ENCODE measurements at regions not wholly inside any gene's neighbourhood (a gene's known extent, or its start where the extent isn't known, plus 50 kb on each side); places are given as distances from the start of the nearest gene placed in this dataset.

DNA sequence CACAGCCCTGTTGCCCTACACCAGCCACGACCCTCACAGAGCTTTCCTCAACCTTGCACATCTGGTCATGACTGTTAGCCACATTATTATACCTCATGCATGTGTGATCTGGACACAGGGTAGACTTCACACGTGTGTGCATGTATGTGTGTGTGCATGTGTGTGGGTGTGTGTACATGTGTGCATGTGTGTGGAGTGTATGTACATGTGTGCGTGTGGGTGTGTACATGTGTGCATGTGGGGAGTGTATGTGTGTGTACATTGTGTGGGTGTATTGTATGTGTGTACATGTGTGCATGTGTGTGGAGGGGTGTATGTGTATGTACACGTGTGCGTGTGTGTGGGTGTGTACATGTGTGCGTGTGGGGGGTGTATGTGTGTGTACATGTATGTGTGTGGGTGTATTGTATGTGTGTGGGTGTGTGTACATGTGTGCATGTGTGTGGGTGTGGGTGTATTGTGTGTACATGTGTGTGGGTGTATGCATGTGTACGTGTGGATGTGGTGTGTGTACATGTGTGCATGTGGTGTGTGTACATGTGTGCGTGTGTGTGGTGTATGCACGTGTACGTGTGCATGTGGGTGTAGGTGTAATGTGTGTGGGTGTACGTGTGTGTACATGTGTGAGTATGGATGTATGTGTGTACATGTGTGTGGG is 130.2 kb downstream of the C16orf95 start:
- peaks cover 0 to 2% (median 0%) of the 10 kb centered on the region in 4 donors for H3K4me1 Mint-ChIP-seq
- ChIA-PET POLR2A (ENCODE audit: partially characterized antibody) (no interaction called here), CTCF (ENCODE audit: partially characterized antibody) (no interaction called here)
- intact Hi-C loops (cut with micrococcal nuclease): no loop called here
- no peak overlapping the region for H3K27ac ChIP-seq (ENCODE audit: low read depth, low read length)
- H3K9me3 ChIP-seq (ENCODE audit: control insufficient read depth in 1 of 2, low read length in 2 of 2): no peaks in the 10 kb centered on the region
- H3K4me3 Mint-ChIP-seq: no peak overlapping the region
- H3K36me3 Mint-ChIP-seq: no peaks in the 10 kb centered on the region
- H3K27ac Mint-ChIP-seq: no peak overlapping the region
- no peaks in the 10 kb centered on the region for H3K4me1 ChIP-seq (ENCODE audit: insufficient read depth, low read length)
- no peak overlapping the region for H3K4me3 ChIP-seq (ENCODE audit: low read length in 2 of 2)
- peaks cover 0 to 10% (median 4%) of the 10 kb centered on the region in 8 donors for H3K9me3 Mint-ChIP-seq
- H3K27me3 Mint-ChIP-seq: peaks cover 0 to 2% of the 10 kb centered on the region in 2 donors
- no peaks in the 10 kb centered on the region for H3K36me3 ChIP-seq (ENCODE audit: insufficient read depth, low read length)
- DNase-seq: no peak
- H3K27me3 ChIP-seq (ENCODE audit: insufficient read depth, low read length): no peaks in the 10 kb centered on the region

DNA sequence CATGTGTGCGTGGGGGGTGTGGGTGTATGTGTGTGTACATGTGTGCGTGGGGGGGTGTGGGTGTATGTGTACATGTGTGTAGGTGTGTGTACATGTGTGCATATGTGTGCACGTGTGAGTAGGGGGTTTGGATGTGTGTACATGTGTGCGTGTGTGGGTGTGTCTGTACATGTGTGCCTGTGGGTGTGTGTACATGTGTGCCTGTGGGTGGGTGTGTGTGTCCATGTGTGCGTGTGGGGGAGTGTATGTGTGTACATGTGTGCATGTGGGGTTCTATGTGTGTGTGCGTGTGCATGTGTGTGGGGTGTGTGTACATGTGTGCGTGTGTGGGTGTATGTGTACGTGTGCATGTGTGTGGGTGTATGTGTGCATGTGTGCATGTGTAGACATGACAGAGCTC is 129.1 kb downstream of the C16orf95 start:
- Mint-ChIP-seq H3K4me1 (peaks cover 0 to 2% (median 0%) of the 10 kb centered on the region in 4 donors), H3K27ac (no peak overlapping the region)
- intact Hi-C loops (cut with micrococcal nuclease): no loop called here

DNA sequence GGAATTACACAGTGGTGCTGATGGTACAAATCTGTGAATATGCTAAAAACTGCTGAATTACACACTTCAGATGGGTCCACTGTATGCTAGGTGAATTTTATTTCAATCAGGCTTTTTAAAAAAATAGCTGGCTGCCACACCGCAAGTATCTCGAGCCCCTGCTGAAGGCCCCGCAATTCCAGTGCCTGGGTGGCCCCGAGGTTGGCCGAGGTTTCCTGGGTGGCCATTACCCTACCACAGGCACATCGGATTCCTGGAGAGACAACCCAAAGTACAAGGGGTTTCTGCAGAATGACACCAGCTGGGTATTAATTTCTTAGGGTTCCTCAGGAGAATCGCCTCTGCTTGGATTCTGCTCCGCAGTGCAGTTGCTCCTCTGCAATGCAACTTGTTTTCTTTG is 127.8 kb downstream of the C16orf95 start:
- Histone ChIP-seq H3K4me3 (ENCODE audit: low read length in 2 of 2) (no peak overlapping the region), H3K27ac (ENCODE audit: low read depth, low read length) (no peak overlapping the region), H3K4me1 (ENCODE audit: insufficient read depth, low read length) (no peaks in the 10 kb centered on the region), H3K27me3 (ENCODE audit: insufficient read depth, low read length) (no peaks in the 10 kb centered on the region), H3K36me3 (ENCODE audit: insufficient read depth, low read length) (no peaks in the 10 kb centered on the region), H3K9me3 (ENCODE audit: control insufficient read depth in 1 of 2, low read length in 2 of 2) (no peaks in the 10 kb centered on the region)
- H3K4me3 Mint-ChIP-seq: no peak overlapping the region
- intact Hi-C loops (cut with micrococcal nuclease): no loop called here
- no peak for DNase-seq
- peaks cover 0 to 2% (median 0%) of the 10 kb centered on the region in 4 donors for H3K4me1 Mint-ChIP-seq
- peaks cover 0 to 10% (median 4%) of the 10 kb centered on the region in 8 donors for H3K9me3 Mint-ChIP-seq
- H3K27ac Mint-ChIP-seq: no peak overlapping the region
- ChIA-PET POLR2A (ENCODE audit: partially characterized antibody) (no interaction called here), CTCF (ENCODE audit: partially characterized antibody) (no interaction called here)
- H3K27me3 Mint-ChIP-seq: no peaks in the 10 kb centered on the region
- H3K36me3 Mint-ChIP-seq: no peaks in the 10 kb centered on the region

More for the DNA sequence above, 129.1 kb downstream of the C16orf95 start:
- ChIA-PET CTCF (ENCODE audit: partially characterized antibody) (no interaction called here), POLR2A (ENCODE audit: partially characterized antibody) (no interaction called here)
- H3K27me3 Mint-ChIP-seq: peaks cover 0 to 2% of the 10 kb centered on the region in 2 donors
- DNase-seq: no peak
- H3K36me3 Mint-ChIP-seq: no peaks in the 10 kb centered on the region
- H3K9me3 Mint-ChIP-seq: peaks cover 0 to 10% (median 4%) of the 10 kb centered on the region in 8 donors
- H3K36me3 ChIP-seq (ENCODE audit: insufficient read depth, low read length): no peaks in the 10 kb centered on the region
- no peaks in the 10 kb centered on the region for H3K4me1 ChIP-seq (ENCODE audit: insufficient read depth, low read length)
- H3K9me3 ChIP-seq (ENCODE audit: control insufficient read depth in 1 of 2, low read length in 2 of 2): no peaks in the 10 kb centered on the region
- H3K4me3 Mint-ChIP-seq: no peak overlapping the region
- H3K27ac ChIP-seq (ENCODE audit: low read depth, low read length): no peak overlapping the region
- H3K4me3 ChIP-seq (ENCODE audit: low read length in 2 of 2): no peak overlapping the region
- no peaks in the 10 kb centered on the region for H3K27me3 ChIP-seq (ENCODE audit: insufficient read depth, low read length)

DNA sequence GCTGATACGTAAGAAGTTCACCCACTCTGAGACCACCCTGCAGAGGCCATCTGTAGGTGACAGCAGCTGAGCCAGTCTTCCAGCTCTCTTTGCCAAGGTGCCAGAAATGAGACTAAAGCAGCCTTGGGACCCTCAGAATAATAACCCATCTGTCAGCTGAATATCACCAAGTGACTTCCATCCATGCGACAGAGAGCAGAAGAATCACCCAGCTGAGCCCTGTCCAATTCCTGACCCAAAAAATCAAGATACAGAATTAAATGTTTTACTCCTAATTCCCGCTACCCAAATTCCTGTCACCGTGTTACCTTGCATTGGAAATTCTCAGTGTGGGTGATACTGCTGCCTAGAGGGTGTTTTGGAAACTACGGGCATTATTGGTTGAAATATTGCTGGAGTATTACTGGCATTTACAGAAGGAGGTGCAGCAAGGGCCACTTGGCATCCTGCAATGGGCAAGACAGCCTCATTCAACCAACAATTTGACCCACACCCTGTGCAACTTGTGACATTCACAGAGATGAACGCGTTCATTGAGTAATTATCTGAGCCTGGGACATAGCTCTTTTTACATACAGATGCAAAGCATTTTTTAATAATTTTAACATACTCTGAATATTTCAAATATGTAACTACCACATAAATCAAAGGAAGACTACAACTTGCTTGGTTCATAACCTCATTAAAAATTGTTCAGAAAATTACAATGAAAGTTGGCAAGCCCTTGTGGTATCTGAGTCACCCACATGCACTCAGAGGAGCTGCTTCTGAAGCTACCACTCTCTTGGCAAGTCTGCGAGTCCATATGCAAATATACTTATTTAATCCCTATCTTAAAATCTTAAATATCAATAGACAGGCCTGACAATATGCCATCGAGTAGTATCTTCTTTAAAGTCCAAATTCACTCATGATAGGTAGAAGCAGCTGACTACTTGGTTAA is 126.6 kb downstream of the C16orf95 start:
- Histone ChIP-seq H3K36me3 (ENCODE audit: insufficient read depth, low read length) (no peaks in the 10 kb centered on the region), H3K27me3 (ENCODE audit: insufficient read depth, low read length) (no peaks in the 10 kb centered on the region), H3K4me3 (ENCODE audit: low read length in 2 of 2) (no peak overlapping the region), H3K4me1 (ENCODE audit: insufficient read depth, low read length) (no peaks in the 10 kb centered on the region), H3K27ac (ENCODE audit: low read depth, low read length) (no peak overlapping the region), H3K9me3 (ENCODE audit: control insufficient read depth in 1 of 2, low read length in 2 of 2) (no peaks in the 10 kb centered on the region)
- H3K9me3 Mint-ChIP-seq: peaks cover 0 to 10% (median 4%) of the 10 kb centered on the region in 8 donors
- no peak for DNase-seq
- H3K36me3 Mint-ChIP-seq: no peaks in the 10 kb centered on the region
- H3K4me3 Mint-ChIP-seq: no peak overlapping the region
- H3K27ac Mint-ChIP-seq: no peak overlapping the region
- CTCF ChIA-PET (ENCODE audit: partially characterized antibody): no interaction called here
- POLR2A ChIA-PET (ENCODE audit: partially characterized antibody): no interaction called here
- H3K27me3 Mint-ChIP-seq: peaks cover 0 to 1% of the 10 kb centered on the region in 2 donors
- H3K4me1 Mint-ChIP-seq: peaks cover 0 to 2% (median 0%) of the 10 kb centered on the region in 4 donors
- intact Hi-C loops (cut with micrococcal nuclease): no loop called here

DNA sequence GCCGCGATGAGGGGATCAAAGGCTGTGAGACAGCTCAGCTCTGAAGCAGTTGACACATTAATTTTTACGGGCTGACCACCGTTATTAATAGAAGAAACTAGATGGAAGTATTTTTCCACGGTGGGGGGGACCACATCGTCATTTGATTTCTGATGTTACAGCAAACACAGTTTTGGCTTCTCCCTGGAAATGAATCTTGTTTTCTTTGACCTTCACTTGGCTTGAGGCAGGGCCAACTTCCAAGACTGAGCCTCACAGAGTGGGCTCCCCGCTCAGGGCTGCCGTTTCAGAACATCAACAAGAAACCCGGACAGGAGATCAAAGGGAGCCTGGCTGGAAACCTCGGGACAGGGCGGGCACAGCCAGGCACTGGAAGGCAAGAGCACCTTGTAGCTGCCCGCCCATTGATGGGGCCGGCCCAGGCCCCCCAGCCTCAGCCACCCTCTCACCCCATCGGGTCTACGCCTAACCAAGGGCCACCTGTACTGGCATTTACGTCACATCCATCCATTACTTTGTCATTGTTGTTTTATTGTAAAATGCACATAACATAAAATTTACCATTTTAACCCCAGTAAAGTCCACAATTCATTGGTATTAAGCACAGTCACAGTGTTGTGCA is 124.6 kb downstream of the C16orf95 start:
- Mint-ChIP-seq H3K4me1 (no peaks in the 10 kb centered on the region), H3K36me3 (no peaks in the 10 kb centered on the region), H3K27ac (no peak overlapping the region), H3K4me3 (no peak overlapping the region), H3K9me3 (peaks cover 0 to 10% (median 4%) of the 10 kb centered on the region in 8 donors), H3K27me3 (peaks cover under 1 to 1% of the 10 kb centered on the region in 2 donors)
- Histone ChIP-seq H3K9me3 (ENCODE audit: control insufficient read depth in 1 of 2, low read length in 2 of 2) (no peaks in the 10 kb centered on the region), H3K27ac (ENCODE audit: low read depth, low read length) (no peak overlapping the region), H3K36me3 (ENCODE audit: insufficient read depth, low read length) (no peaks in the 10 kb centered on the region), H3K4me1 (ENCODE audit: insufficient read depth, low read length) (no peaks in the 10 kb centered on the region), H3K4me3 (ENCODE audit: low read length in 2 of 2) (no peak overlapping the region), H3K27me3 (ENCODE audit: insufficient read depth, low read length) (no peaks in the 10 kb centered on the region)
- DNase-seq: no peak
- CTCF ChIA-PET (ENCODE audit: partially characterized antibody): no interaction called here
- intact Hi-C loops (cut with micrococcal nuclease): no loop called here
- POLR2A ChIA-PET (ENCODE audit: partially characterized antibody): no interaction called here

DNA sequence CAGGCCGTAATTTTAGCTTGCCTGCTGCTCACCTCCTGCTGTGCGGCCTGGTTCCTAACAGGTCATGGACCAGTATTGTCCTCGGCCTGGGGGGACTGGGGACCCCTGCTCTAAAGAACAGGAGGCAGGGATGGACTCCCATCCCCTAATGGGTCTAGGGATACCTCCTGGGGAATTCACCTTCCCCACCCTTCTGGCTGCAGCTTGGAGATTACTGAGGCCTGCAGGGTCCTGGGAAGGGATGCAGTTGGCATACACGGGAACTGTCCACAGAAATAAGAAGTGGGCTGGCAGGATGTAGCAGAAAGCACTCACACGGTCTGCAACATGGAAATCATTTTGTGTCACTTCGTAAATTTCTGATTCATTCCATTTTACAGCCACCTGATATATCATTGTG is 123.0 kb downstream of the C16orf95 start:
- Mint-ChIP-seq H3K9me3 (peaks cover 0 to 10% (median 3%) of the 10 kb centered on the region in 8 donors), H3K36me3 (no peaks in the 10 kb centered on the region), H3K4me3 (no peak overlapping the region), H3K4me1 (no peaks in the 10 kb centered on the region), H3K27me3 (peaks cover 1 to 2% of the 10 kb centered on the region in 2 donors), H3K27ac (no peak overlapping the region)
- Histone ChIP-seq H3K4me1 (ENCODE audit: insufficient read depth, low read length) (no peaks in the 10 kb centered on the region), H3K36me3 (ENCODE audit: insufficient read depth, low read length) (no peaks in the 10 kb centered on the region), H3K27ac (ENCODE audit: low read depth, low read length) (no peak overlapping the region), H3K9me3 (ENCODE audit: control insufficient read depth in 1 of 2, low read length in 2 of 2) (no peaks in the 10 kb centered on the region), H3K4me3 (ENCODE audit: low read length in 2 of 2) (no peak overlapping the region), H3K27me3 (ENCODE audit: insufficient read depth, low read length) (no peaks in the 10 kb centered on the region)
- no peak for DNase-seq
- intact Hi-C loops (cut with micrococcal nuclease): no loop called here
- CTCF ChIA-PET (ENCODE audit: partially characterized antibody): no interaction called here
- POLR2A ChIA-PET (ENCODE audit: partially characterized antibody): no interaction called here

DNA sequence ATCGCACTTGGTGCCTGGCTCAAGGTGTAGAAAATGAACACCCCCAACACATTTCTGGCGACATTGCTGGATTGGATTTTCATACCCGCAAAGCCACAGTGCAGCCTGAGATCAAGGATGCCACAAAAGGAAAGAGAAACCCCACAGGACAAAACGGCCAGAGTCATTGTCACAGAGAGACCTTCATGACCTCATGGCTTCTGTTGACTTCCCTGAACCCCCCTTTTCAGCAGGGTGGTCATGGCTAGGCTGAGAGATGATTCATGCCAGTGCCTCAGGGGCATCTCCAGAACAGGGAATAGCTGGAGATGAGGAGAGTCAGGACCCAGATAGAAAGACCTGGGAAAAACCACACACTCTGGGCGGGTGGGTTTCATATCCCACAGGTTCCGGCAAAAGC is 122.0 kb downstream of the C16orf95 start:
- H3K4me1 ChIP-seq (ENCODE audit: insufficient read depth, low read length): no peaks in the 10 kb centered on the region
- intact Hi-C loops (cut with micrococcal nuclease): no loop called here
- no peak overlapping the region for H3K4me3 ChIP-seq (ENCODE audit: low read length in 2 of 2)
- Mint-ChIP-seq H3K4me1 (peaks cover 0 to 1% (median 0%) of the 10 kb centered on the region in 4 donors), H3K36me3 (no peaks in the 10 kb centered on the region), H3K4me3 (no peak overlapping the region), H3K27ac (no peak overlapping the region), H3K9me3 (peaks cover 0 to 7% (median 2%) of the 10 kb centered on the region in 8 donors), H3K27me3 (peaks cover 1 to 8% of the 10 kb centered on the region in 2 donors)
- no peak overlapping the region for H3K27ac ChIP-seq (ENCODE audit: low read depth, low read length)
- DNase-seq: no peak
- no peaks in the 10 kb centered on the region for H3K27me3 ChIP-seq (ENCODE audit: insufficient read depth, low read length)
- CTCF ChIA-PET (ENCODE audit: partially characterized antibody): no interaction called here
- H3K9me3 ChIP-seq (ENCODE audit: control insufficient read depth in 1 of 2, low read length in 2 of 2): no peaks in the 10 kb centered on the region
- H3K36me3 ChIP-seq (ENCODE audit: insufficient read depth, low read length): no peaks in the 10 kb centered on the region
- POLR2A ChIA-PET (ENCODE audit: partially characterized antibody): no interaction called here

All from CD4-positive, alpha-beta memory T cell (primary cell).